ENCODE measurements at regions not wholly inside any gene's neighbourhood (a gene's known extent, or its start where the extent isn't known, plus 50 kb on each side); places are given as distances from the start of the nearest gene placed in this dataset.

DNA sequence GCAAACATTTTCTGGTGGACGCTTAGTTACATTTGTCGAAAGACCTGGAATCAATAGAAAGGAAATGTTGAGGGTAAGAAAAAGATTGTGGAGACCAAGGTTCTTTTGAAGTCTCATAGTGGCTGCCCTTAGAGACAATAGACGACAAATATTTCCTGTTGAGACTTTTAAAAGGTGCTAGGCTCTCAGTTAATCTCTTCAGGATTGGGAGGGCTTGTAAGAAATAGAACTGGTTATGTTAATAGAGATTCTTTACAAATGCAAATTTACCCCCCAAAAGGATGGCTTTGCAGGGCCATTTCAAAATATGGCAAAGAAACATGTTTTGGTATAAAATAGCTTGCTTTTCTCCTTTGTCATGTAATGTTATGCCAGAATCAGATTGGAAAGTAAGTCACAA is 428.2 kb upstream of the CTNND2 start:
- no peak for ATAC-seq (ENCODE audit: insufficient read depth, low read depth)
- TF ChIP-seq, protein P1, sequence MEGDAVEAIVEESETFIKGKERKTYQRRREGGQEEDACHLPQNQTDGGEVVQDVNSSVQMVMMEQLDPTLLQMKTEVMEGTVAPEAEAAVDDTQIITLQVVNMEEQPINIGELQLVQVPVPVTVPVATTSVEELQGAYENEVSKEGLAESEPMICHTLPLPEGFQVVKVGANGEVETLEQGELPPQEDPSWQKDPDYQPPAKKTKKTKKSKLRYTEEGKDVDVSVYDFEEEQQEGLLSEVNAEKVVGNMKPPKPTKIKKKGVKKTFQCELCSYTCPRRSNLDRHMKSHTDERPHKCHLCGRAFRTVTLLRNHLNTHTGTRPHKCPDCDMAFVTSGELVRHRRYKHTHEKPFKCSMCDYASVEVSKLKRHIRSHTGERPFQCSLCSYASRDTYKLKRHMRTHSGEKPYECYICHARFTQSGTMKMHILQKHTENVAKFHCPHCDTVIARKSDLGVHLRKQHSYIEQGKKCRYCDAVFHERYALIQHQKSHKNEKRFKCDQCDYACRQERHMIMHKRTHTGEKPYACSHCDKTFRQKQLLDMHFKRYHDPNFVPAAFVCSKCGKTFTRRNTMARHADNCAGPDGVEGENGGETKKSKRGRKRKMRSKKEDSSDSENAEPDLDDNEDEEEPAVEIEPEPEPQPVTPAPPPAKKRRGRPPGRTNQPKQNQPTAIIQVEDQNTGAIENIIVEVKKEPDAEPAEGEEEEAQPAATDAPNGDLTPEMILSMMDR (IDR thresholded peaks at IDR 0.05; ENCODE audit: borderline replicate concordance, extremely low read depth, low read length, poor library complexity, severe bottlenecking): no peak
- no peak for TF ChIP-seq EZH2 (IDR thresholded peaks at IDR 0.05; ENCODE audit: borderline replicate concordance, low read depth, low read length, severe bottlenecking)
- no peaks in the 10 kb centered on the region for H3K4me1 ChIP-seq (ENCODE audit: insufficient read depth, low read length)
- no peaks in the 10 kb centered on the region for H3K36me3 ChIP-seq (ENCODE audit: insufficient read depth, low read length)
- no peak overlapping the region for H3K27ac ChIP-seq (ENCODE audit: low read length)
- no peak overlapping the region for H3K9ac ChIP-seq (ENCODE audit: low read depth, low read length)
- H2AFZ ChIP-seq (ENCODE audit: low read depth, low read length): no peak overlapping the region
- no peaks in the 10 kb centered on the region for H4K20me1 ChIP-seq (ENCODE audit: insufficient read depth, low read length)
- H3K4me2 ChIP-seq (ENCODE audit: insufficient read depth, low read length): no peak overlapping the region
- DNase-seq: no peak
- no peaks in the 10 kb centered on the region for H3K79me2 ChIP-seq (ENCODE audit: insufficient read depth, low read length)
- no peaks in the 10 kb centered on the region for H3K27me3 ChIP-seq (ENCODE audit: insufficient read depth, low read length, poor library complexity)
- H3K9me3 ChIP-seq (ENCODE audit: insufficient read depth, low read length, severe bottlenecking): no peaks in the 10 kb centered on the region
- H3K4me3 ChIP-seq (ENCODE audit: low read depth in 1 of 2, low read length in 2 of 2): no peak overlapping the region

DNA sequence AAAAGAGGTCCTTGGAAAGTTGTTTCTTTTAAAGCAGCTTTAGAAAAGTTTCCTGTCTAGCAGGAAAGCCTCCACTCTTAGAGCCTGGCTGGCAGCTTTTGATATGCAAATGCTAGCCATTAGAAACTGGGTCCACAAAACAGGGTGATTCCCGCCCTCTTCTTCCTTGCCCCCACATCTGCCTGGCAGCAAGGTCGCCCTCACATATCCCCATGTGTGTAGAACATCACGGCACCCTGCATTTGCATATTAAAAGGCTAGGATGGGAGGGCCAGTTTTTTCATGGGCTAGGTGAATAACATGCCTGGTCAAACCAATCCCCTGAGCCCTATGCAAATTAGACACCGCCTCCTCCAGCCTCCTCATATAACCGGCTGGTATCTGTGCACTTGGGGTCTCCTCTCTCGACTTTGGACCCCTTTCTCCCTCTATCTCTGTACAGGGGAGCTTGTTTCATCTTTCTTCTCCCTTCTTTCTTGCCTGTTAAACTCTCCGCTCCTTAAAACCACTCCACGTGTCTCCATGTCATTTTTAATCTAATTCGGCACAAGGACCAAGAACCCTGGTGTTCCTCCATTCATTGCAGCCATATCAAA is 426.8 kb upstream of the CTNND2 start:
- H3K79me2 ChIP-seq (ENCODE audit: insufficient read depth, low read length): no peaks in the 10 kb centered on the region
- no peaks in the 10 kb centered on the region for H4K20me1 ChIP-seq (ENCODE audit: insufficient read depth, low read length)
- ATAC-seq (ENCODE audit: insufficient read depth, low read depth): no peak
- no peak for TF ChIP-seq EZH2 (IDR thresholded peaks at IDR 0.05; ENCODE audit: borderline replicate concordance, low read depth, low read length, severe bottlenecking)
- TF ChIP-seq, protein P1 (IDR thresholded peaks at IDR 0.05; ENCODE audit: borderline replicate concordance, extremely low read depth, low read length, poor library complexity, severe bottlenecking): no peak
- no peak overlapping the region for H3K4me3 ChIP-seq (ENCODE audit: low read depth in 1 of 2, low read length in 2 of 2)
- no peak overlapping the region for H3K9ac ChIP-seq (ENCODE audit: low read depth, low read length)
- no peak overlapping the region for H2AFZ ChIP-seq (ENCODE audit: low read depth, low read length)
- H3K27ac ChIP-seq (ENCODE audit: low read length): no peak overlapping the region
- DNase-seq: no peak
- H3K4me2 ChIP-seq (ENCODE audit: insufficient read depth, low read length): no peak overlapping the region
- no peaks in the 10 kb centered on the region for H3K9me3 ChIP-seq (ENCODE audit: insufficient read depth, low read length, severe bottlenecking)
- H3K27me3 ChIP-seq (ENCODE audit: insufficient read depth, low read length, poor library complexity): no peaks in the 10 kb centered on the region
- no peaks in the 10 kb centered on the region for H3K4me1 ChIP-seq (ENCODE audit: insufficient read depth, low read length)
- H3K36me3 ChIP-seq (ENCODE audit: insufficient read depth, low read length): no peaks in the 10 kb centered on the region

DNA sequence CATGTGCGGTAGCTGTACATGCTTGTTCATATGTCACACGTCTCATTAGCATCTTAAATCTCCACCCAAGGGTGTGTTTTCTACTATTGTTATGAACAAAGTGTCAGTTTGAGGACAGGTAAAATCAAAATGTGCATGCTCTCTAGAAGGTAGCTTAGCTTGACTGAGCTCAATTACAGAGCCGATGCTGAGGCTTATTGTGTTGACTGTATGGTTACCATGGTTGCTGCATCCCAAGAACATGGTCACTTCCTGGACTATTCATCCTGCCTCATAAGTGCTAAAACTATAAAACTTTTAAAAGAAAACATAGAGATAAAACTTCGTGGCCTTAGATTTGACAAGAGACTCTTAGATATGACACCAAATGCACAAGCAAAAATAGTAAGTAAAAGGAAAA is 426.1 kb upstream of the CTNND2 start:
- no peak overlapping the region for H3K9ac ChIP-seq (ENCODE audit: low read depth, low read length)
- TF ChIP-seq EZH2 (IDR thresholded peaks at IDR 0.05; ENCODE audit: borderline replicate concordance, low read depth, low read length, severe bottlenecking): no peak
- TF ChIP-seq, protein P1 (IDR thresholded peaks at IDR 0.05; ENCODE audit: borderline replicate concordance, extremely low read depth, low read length, poor library complexity, severe bottlenecking): no peak
- no peak overlapping the region for H2AFZ ChIP-seq (ENCODE audit: low read depth, low read length)
- no peak overlapping the region for H3K4me2 ChIP-seq (ENCODE audit: insufficient read depth, low read length)
- no peak for DNase-seq
- H3K4me3 ChIP-seq (ENCODE audit: low read depth in 1 of 2, low read length in 2 of 2): no peak overlapping the region
- ATAC-seq (ENCODE audit: insufficient read depth, low read depth): no peak
- no peaks in the 10 kb centered on the region for H3K36me3 ChIP-seq (ENCODE audit: insufficient read depth, low read length)
- H3K4me1 ChIP-seq (ENCODE audit: insufficient read depth, low read length): no peaks in the 10 kb centered on the region
- no peaks in the 10 kb centered on the region for H3K27me3 ChIP-seq (ENCODE audit: insufficient read depth, low read length, poor library complexity)
- H3K79me2 ChIP-seq (ENCODE audit: insufficient read depth, low read length): no peaks in the 10 kb centered on the region
- H4K20me1 ChIP-seq (ENCODE audit: insufficient read depth, low read length): no peaks in the 10 kb centered on the region
- no peaks in the 10 kb centered on the region for H3K9me3 ChIP-seq (ENCODE audit: insufficient read depth, low read length, severe bottlenecking)
- H3K27ac ChIP-seq (ENCODE audit: low read length): no peak overlapping the region
